C1 segment of cervical spinal cord (tissue), 14 donors: ENCODE measurements at regions not wholly inside any gene's neighbourhood (a gene's known extent, or its start where the extent isn't known, plus 50 kb on each side); places are given as distances from the start of the nearest gene placed in this dataset.

ENCODE experiments used
- DNase-seq, 14 donors: peaks; one replicate each; lab custom pipeline; 2025; lab: John Stamatoyannopoulos, UW

- DNase-seq = no peak
These were observed 371.3 kb downstream of the DMRT2 start for GRCh38 chr9:1421436-1421835.

GRCh38 chr9:1427875-1428274, 377.7 kb downstream of the DMRT2 start:
- DNase-seq = no peak

- DNase-seq = no peak
These were observed 379.1 kb downstream of the DMRT2 start for GRCh38 chr9:1429297-1429696.

DNA sequence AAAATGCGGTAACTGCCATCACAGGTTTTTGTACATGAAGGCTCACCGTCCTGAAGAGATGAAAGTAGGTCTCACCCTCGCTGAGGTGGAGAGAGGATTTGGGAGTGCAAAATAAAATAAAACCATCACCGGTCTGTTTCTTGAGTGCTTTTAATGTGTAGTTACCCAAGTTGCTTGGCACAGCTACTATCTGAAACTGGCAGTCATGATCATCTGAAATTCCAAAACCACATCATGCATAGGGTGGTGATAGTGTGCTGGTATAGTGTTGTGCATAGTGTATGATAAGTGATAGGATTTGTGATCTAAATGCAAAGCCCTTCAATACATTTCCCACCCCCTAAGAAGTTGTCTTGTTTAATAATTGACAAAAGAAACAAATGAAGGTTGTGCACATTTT, 381.3 kb downstream of the DMRT2 start:
- no peak for DNase-seq

- no peak for DNase-seq
These were observed 384.1 kb downstream of the DMRT2 start for GRCh38 chr9:1434052-1434767.

GRCh38 chr9:1434811-1435210, 384.7 kb downstream of the DMRT2 start:
- no peak for DNase-seq

DNA sequence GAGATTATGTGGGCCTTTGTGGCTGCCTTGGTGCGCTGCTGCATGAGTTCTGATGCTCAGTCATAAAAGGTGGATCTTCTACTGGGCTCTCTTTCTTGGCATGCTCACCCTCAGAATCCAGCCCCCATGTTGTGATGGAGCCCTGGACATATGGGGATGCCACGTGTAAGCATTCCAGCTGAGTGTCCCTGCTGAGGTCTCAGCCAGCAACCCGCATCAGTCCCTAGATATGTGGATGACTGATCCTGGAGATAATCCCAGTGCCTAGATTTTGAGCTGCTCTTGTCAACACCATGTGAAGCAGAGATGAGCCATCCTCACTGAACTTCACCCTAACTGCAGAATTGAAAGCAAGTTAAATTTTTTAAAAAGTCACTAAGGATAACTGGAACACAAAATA, 390.1 kb downstream of the DMRT2 start:
- DNase-seq = no peak

GRCh38 chr9:1442105-1442504, 391.9 kb downstream of the DMRT2 start:
- no peak for DNase-seq

GRCh38 chr9:1443450-1443849, 393.3 kb downstream of the DMRT2 start:
- DNase-seq = no peak

GRCh38 chr9:1446671-1447070, 396.5 kb downstream of the DMRT2 start:
- no peak for DNase-seq

- no peak for DNase-seq
These were observed 403.5 kb downstream of the DMRT2 start for GRCh38 chr9:1453636-1454035.

- DNase-seq = peak in 3 of 14 donors; percentile 2 to 11 (median 8)
These were observed 404.1 kb downstream of the DMRT2 start for GRCh38 chr9:1454211-1454610.

DNA sequence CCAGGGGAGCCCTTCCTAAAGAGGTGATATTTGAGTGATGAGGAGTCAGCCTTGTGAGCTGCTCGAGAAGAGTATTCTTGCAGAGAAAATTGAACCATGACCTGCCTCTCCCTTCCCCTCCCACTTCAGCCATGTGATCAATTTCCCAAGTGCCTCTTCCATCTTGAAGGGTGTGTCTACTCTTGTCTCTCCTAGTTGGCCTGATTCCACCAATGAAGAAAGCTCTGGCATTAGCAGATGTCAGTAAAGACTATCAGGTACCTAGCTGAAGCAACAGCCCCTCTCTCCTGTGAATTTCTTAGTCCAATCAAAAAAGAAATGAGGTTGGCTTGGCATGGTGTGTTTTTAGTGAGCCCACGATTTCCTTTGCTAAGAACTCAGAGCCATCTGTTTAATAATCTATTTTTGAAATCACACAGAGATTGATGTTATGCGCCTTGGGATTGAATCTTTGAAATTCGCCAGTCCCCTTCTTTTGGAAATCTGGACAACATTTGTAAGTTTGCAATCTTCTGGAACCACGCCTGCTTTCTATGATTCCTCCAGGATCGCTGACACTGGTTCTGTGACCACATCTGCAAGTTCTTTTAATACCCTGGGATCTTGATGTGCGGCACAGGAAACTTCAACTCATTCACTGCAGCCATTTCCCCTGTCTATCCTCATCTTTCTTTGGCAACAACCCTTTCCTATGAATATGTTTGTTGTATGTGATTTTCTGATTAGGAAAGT, 404.6 kb downstream of the DMRT2 start:
- DNase-seq = no peak

DNA sequence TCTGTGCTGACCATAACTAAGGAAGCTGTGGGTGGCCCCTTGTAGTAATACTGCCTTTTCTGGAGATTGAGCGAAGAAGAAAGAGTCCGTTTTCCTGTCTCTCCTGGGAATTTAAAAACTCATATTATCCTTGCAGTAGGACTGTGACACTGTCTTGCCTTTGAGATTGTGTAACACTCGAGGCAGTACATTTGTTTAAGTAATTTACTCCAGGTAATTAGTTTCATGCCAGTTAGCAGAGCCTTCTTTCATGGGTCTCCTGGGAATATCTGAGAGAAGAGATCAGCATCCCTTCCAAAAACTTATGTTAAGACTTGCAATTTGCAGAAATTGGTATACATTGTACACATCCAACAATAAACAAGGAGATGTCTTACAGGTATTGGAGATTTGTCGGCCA, 405.6 kb downstream of the DMRT2 start:
- DNase-seq = no peak

- DNase-seq = no peak
These were observed 406.3 kb downstream of the DMRT2 start for GRCh38 chr9:1456301-1457024.

DNA sequence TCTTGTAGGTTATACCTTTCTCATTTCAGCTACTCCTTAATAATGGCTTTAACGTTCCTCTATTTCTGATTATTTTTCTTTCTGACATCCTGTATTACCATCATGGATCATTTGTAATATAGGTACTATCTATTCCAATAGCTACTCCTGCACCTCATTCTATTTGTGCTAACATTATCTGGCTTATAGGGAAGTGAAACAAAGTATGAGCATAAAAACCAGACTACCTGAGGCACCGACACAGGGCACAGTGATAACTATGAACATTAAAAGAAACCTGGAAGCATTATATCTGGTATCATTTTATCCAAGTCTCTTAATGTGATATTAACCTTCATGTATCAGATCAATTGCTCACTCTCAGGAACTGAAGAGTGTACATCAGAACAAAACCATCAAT, 407.3 kb downstream of the DMRT2 start:
- DNase-seq = no peak

DNA sequence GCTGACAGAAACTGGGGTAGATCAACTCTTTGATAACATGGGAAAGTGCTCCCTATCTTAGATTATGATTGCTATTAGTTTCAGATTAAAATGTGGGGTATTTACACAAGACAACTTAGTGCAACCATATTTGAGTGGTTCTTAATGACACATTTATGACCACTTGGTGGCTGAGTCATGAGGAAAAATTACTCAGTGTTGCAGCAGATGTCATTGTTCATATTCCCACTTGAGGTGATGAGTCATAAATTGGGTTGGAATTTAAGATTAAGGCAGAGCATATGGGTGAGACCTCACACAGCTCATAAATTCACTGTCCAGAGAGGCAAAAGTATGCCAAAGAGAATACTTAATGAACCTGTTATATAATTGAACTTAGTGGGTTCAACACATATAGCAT, 408.3 kb downstream of the DMRT2 start:
- DNase-seq = no peak

- no peak for DNase-seq
These were observed 410.1 kb downstream of the DMRT2 start for GRCh38 chr9:1460143-1460769.

GRCh38 chr9:1461812-1462211, 411.7 kb downstream of the DMRT2 start:
- DNase-seq = no peak

DNA sequence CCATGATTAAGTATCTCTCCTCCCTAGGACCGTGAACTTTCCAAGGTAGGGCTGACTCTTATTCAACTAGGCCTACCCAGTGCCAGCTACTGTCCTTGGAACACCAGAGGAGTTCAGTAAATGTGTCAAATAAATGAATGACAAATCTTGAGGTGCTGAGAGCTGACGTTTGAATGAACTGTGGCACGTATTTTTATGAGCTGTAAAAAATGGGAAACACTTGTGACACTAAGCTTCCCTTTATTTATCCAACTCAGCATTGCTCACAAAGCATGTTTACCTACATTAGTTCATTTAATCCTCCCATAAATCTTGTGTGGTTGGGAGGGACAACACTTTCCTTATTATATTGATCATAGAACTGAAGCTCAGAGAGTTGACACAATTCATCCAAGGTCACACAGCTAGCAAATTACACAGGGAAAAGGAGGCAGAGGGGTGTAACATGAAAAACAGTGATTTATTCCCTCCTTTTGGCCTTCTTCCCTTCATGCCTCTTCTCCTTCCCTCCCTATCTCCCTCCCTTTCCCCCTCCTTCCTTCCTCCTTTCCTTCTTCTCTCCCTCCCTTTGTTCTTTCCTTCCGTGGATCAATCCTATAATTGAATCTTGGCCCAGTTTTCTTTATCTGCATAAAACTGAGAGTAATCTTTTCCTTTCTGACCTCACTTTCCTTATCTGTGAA, 412.6 kb downstream of the DMRT2 start:
- no peak for DNase-seq

DNA sequence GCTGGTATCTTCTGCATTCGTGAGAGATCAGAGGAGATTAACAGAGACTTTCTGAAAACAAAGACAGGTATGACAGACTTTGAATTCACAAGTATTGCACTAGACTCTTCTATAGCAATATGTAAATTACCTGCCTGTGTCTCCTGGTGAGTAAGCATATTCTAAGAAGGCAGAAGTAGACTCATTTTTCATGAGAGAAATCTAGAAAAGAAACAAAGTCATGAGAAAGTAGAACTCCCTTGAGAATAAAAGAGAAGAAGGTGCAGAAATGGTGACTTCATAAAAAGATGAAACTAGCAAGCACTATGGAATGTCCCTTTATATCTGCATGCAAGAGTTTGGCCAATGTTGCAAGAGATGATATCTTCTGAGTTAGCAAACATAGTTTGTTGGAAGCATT, 419.8 kb downstream of the DMRT2 start:
- DNase-seq = no peak
